ENCODE measurements at regions not wholly inside any gene's neighbourhood (a gene's known extent, or its start where the extent isn't known, plus 50 kb on each side); places are given as distances from the start of the nearest gene placed in this dataset.

- no peaks in the 10 kb centered on the region for H3K27me3 ChIP-seq (ENCODE audit: insufficient read depth, low read length)
- no peaks in the 10 kb centered on the region for H3K36me3 ChIP-seq (ENCODE audit: insufficient read depth, low read length)
- H3K27ac ChIP-seq (ENCODE audit: low read depth, low read length): no peak overlapping the region
- H3K9me3 ChIP-seq (ENCODE audit: low read depth, low read length): no peaks in the 10 kb centered on the region
- DNase-seq (ENCODE audit: insufficient read length, low spot score, missing footprints): no peak
- no peaks in the 10 kb centered on the region for H3K79me2 ChIP-seq (ENCODE audit: insufficient read depth, low read length)
- TF ChIP-seq CTCF (IDR thresholded peaks at IDR 0.05; ENCODE audit: extremely low read depth, low read depth, low read length): no peak
- no peak overlapping the region for H3K4me3 ChIP-seq (ENCODE audit: insufficient read depth, low read length)
- no peak overlapping the region for H3K4me2 ChIP-seq (ENCODE audit: insufficient read depth, low read length)
- H4K20me1 ChIP-seq (ENCODE audit: insufficient read depth, low read length): no peaks in the 10 kb centered on the region
- no peak overlapping the region for H2AFZ ChIP-seq (ENCODE audit: low read length)
- no peaks in the 10 kb centered on the region for H3K4me1 ChIP-seq (ENCODE audit: insufficient read depth, low read length)
Measured at GRCh38 chr2:194550702-194551101, 1106.3 kb upstream of the SLC39A10 start.

GRCh38 chr2:194549387-194549786, 1107.6 kb upstream of the SLC39A10 start:
- H3K27me3 ChIP-seq (ENCODE audit: insufficient read depth, low read length): no peaks in the 10 kb centered on the region
- no peak for TF ChIP-seq CTCF (IDR thresholded peaks at IDR 0.05; ENCODE audit: extremely low read depth, low read depth, low read length)
- H3K4me3 ChIP-seq (ENCODE audit: insufficient read depth, low read length): no peak overlapping the region
- no peaks in the 10 kb centered on the region for H3K36me3 ChIP-seq (ENCODE audit: insufficient read depth, low read length)
- H3K4me2 ChIP-seq (ENCODE audit: insufficient read depth, low read length): no peak overlapping the region
- H3K79me2 ChIP-seq (ENCODE audit: insufficient read depth, low read length): no peaks in the 10 kb centered on the region
- no peaks in the 10 kb centered on the region for H4K20me1 ChIP-seq (ENCODE audit: insufficient read depth, low read length)
- DNase-seq (ENCODE audit: insufficient read length, low spot score, missing footprints): no peak
- no peaks in the 10 kb centered on the region for H3K4me1 ChIP-seq (ENCODE audit: insufficient read depth, low read length)
- no peaks in the 10 kb centered on the region for H3K9me3 ChIP-seq (ENCODE audit: low read depth, low read length)
- no peak overlapping the region for H3K27ac ChIP-seq (ENCODE audit: low read depth, low read length)
- H2AFZ ChIP-seq (ENCODE audit: low read length): no peak overlapping the region

GRCh38 chr2:194545978-194546377, 1111.0 kb upstream of the SLC39A10 start:
- no peaks in the 10 kb centered on the region for H4K20me1 ChIP-seq (ENCODE audit: insufficient read depth, low read length)
- no peaks in the 10 kb centered on the region for H3K4me1 ChIP-seq (ENCODE audit: insufficient read depth, low read length)
- TF ChIP-seq CTCF (IDR thresholded peaks at IDR 0.05; ENCODE audit: extremely low read depth, low read depth, low read length): no peak
- H3K79me2 ChIP-seq (ENCODE audit: insufficient read depth, low read length): no peaks in the 10 kb centered on the region
- no peak overlapping the region for H3K4me2 ChIP-seq (ENCODE audit: insufficient read depth, low read length)
- no peaks in the 10 kb centered on the region for H3K9me3 ChIP-seq (ENCODE audit: low read depth, low read length)
- no peaks in the 10 kb centered on the region for H3K36me3 ChIP-seq (ENCODE audit: insufficient read depth, low read length)
- DNase-seq (ENCODE audit: insufficient read length, low spot score, missing footprints): no peak
- no peaks in the 10 kb centered on the region for H3K27me3 ChIP-seq (ENCODE audit: insufficient read depth, low read length)
- no peak overlapping the region for H2AFZ ChIP-seq (ENCODE audit: low read length)
- H3K4me3 ChIP-seq (ENCODE audit: insufficient read depth, low read length): no peak overlapping the region
- H3K27ac ChIP-seq (ENCODE audit: low read depth, low read length): no peak overlapping the region

- no peaks in the 10 kb centered on the region for H3K4me1 ChIP-seq (ENCODE audit: insufficient read depth, low read length)
- H3K27ac ChIP-seq (ENCODE audit: low read depth, low read length): no peak overlapping the region
- no peak for DNase-seq (ENCODE audit: insufficient read length, low spot score, missing footprints)
- no peak overlapping the region for H3K4me2 ChIP-seq (ENCODE audit: insufficient read depth, low read length)
- peaks cover 2% of the 10 kb centered on the region for H3K9me3 ChIP-seq (ENCODE audit: low read depth, low read length)
- no peak overlapping the region for H3K4me3 ChIP-seq (ENCODE audit: insufficient read depth, low read length)
- TF ChIP-seq CTCF (IDR thresholded peaks at IDR 0.05; ENCODE audit: extremely low read depth, low read depth, low read length): no peak
- H3K36me3 ChIP-seq (ENCODE audit: insufficient read depth, low read length): no peaks in the 10 kb centered on the region
- H3K79me2 ChIP-seq (ENCODE audit: insufficient read depth, low read length): no peaks in the 10 kb centered on the region
- H2AFZ ChIP-seq (ENCODE audit: low read length): no peak overlapping the region
- H4K20me1 ChIP-seq (ENCODE audit: insufficient read depth, low read length): no peaks in the 10 kb centered on the region
- H3K27me3 ChIP-seq (ENCODE audit: insufficient read depth, low read length): no peaks in the 10 kb centered on the region
Measured at GRCh38 chr2:194539425-194539824, 1117.6 kb upstream of the SLC39A10 start.

All from osteoblast (primary cell).